ENCODE measurements at regions not wholly inside any gene's neighbourhood (a gene's known extent, or its start where the extent isn't known, plus 50 kb on each side); places are given as distances from the start of the nearest gene placed in this dataset.
"Not testable (repeated sequence)": the region's sequence is repeated elsewhere in the genome, so short reads cannot be mapped to it uniquely, and the experiment has no call there.

GRCh38 chr2:16101196-16101595, 160.8 kb downstream of the MYCN start:
- no peak for ATAC-seq (ENCODE audit: insufficient read depth, low FRiP score)
- Histone ChIP-seq H3K27me3 (ENCODE audit: control insufficient read depth in 3 of 3, insufficient read depth in 3 of 3, low read length in 2 of 3) (no peaks in the 10 kb centered on the region), H3K9me3 (ENCODE audit: control insufficient read depth in 4 of 4, insufficient read depth in 3 of 4, low read length in 3 of 4) (no peaks in the 10 kb centered on the region), H3K36me3 (ENCODE audit: control insufficient read depth in 4 of 4, insufficient read depth in 4 of 4, low read length in 4 of 4) (no peaks in the 10 kb centered on the region), H3K4me1 (ENCODE audit: control insufficient read depth in 5 of 5, insufficient read depth in 5 of 5, low read length in 5 of 5) (peaks cover 0 to 13% (median 0%) of the 10 kb centered on the region in 5 donors), H3K27ac (ENCODE audit: low read depth in 1 of 2, low read length in 1 of 2) (no peak overlapping the region), H3K9ac (ENCODE audit: insufficient read depth in 1 of 2, low read length in 2 of 2) (no peak overlapping the region), H3K4me3 (no peak overlapping the region)
- no peak for TF ChIP-seq CTCF (IDR thresholded peaks at IDR 0.05; ENCODE audit: control extremely low read depth, extremely low read depth)
- no peak for DNase-seq
- 73 to 82% methylated on average over 3 of the region's 3 CpGs for WGBS, 2 donors

GRCh38 chr2:16100006-16100405, 159.7 kb downstream of the MYCN start:
- DNase-seq, result no peak
- no peak for TF ChIP-seq CTCF (IDR thresholded peaks at IDR 0.05; ENCODE audit: control extremely low read depth, extremely low read depth)
- Histone ChIP-seq H3K4me1 (ENCODE audit: control insufficient read depth in 5 of 5, insufficient read depth in 5 of 5, low read length in 5 of 5) (peaks cover 0 to 5% (median 0%) of the 10 kb centered on the region in 5 donors), H3K27ac (ENCODE audit: low read depth in 1 of 2, low read length in 1 of 2) (no peak overlapping the region), H3K9me3 (ENCODE audit: control insufficient read depth in 4 of 4, insufficient read depth in 3 of 4, low read length in 3 of 4) (no peaks in the 10 kb centered on the region), H3K9ac (ENCODE audit: insufficient read depth in 1 of 2, low read length in 2 of 2) (no peak overlapping the region), H3K36me3 (ENCODE audit: control insufficient read depth in 4 of 4, insufficient read depth in 4 of 4, low read length in 4 of 4) (no peaks in the 10 kb centered on the region), H3K27me3 (ENCODE audit: control insufficient read depth in 3 of 3, insufficient read depth in 3 of 3, low read length in 2 of 3) (no peaks in the 10 kb centered on the region), H3K4me3 (no peak overlapping the region)
- no peak for ATAC-seq (ENCODE audit: insufficient read depth, low FRiP score)
- 94% methylated on average over 1 of the region's 1 CpG for WGBS, 2 donors

GRCh38 chr2:16099326-16099725, 159.0 kb downstream of the MYCN start:
- no peak for ATAC-seq (ENCODE audit: insufficient read depth, low FRiP score)
- no peaks in the 10 kb centered on the region for H3K36me3 ChIP-seq (ENCODE audit: control insufficient read depth in 4 of 4, insufficient read depth in 4 of 4, low read length in 4 of 4)
- peaks cover 0 to 5% (median 0%) of the 10 kb centered on the region in 5 donors for H3K4me1 ChIP-seq (ENCODE audit: control insufficient read depth in 5 of 5, insufficient read depth in 5 of 5, low read length in 5 of 5)
- WGBS, 2 donors, result 93 to 100% methylated on average over 2 of the region's 2 CpGs
- no peak overlapping the region for H3K4me3 ChIP-seq
- H3K27ac ChIP-seq (ENCODE audit: low read depth in 1 of 2, low read length in 1 of 2), result no peak overlapping the region
- no peaks in the 10 kb centered on the region for H3K27me3 ChIP-seq (ENCODE audit: control insufficient read depth in 3 of 3, insufficient read depth in 3 of 3, low read length in 2 of 3)
- H3K9ac ChIP-seq (ENCODE audit: insufficient read depth in 1 of 2, low read length in 2 of 2), result no peak overlapping the region
- no peaks in the 10 kb centered on the region for H3K9me3 ChIP-seq (ENCODE audit: control insufficient read depth in 4 of 4, insufficient read depth in 3 of 4, low read length in 3 of 4)
- no peak for TF ChIP-seq CTCF (IDR thresholded peaks at IDR 0.05; ENCODE audit: control extremely low read depth, extremely low read depth)
- no peak for DNase-seq

GRCh38 chr2:16096962-16097361, 156.6 kb downstream of the MYCN start:
- no peak overlapping the region for H3K9ac ChIP-seq (ENCODE audit: insufficient read depth in 1 of 2, low read length in 2 of 2)
- H3K9me3 ChIP-seq (ENCODE audit: control insufficient read depth in 4 of 4, insufficient read depth in 3 of 4, low read length in 3 of 4), result no peaks in the 10 kb centered on the region
- no peak overlapping the region for H3K4me3 ChIP-seq
- H3K27me3 ChIP-seq (ENCODE audit: control insufficient read depth in 3 of 3, insufficient read depth in 3 of 3, low read length in 2 of 3), result no peaks in the 10 kb centered on the region
- 55 to 69% methylated on average over 4 of the region's 4 CpGs for WGBS, 2 donors
- ATAC-seq (ENCODE audit: insufficient read depth, low FRiP score), result no peak
- H3K36me3 ChIP-seq (ENCODE audit: control insufficient read depth in 4 of 4, insufficient read depth in 4 of 4, low read length in 4 of 4), result no peaks in the 10 kb centered on the region
- H3K27ac ChIP-seq (ENCODE audit: low read depth in 1 of 2, low read length in 1 of 2), result no peak overlapping the region
- no peak for TF ChIP-seq CTCF (IDR thresholded peaks at IDR 0.05; ENCODE audit: control extremely low read depth, extremely low read depth)
- DNase-seq, result peak in 1 of 3 donors; percentile 38
- H3K4me1 ChIP-seq (ENCODE audit: control insufficient read depth in 5 of 5, insufficient read depth in 5 of 5, low read length in 5 of 5), result peaks cover 0 to 4% (median 0%) of the 10 kb centered on the region in 5 donors

GRCh38 chr2:16095483-16095882, 155.1 kb downstream of the MYCN start:
- DNase-seq; ATAC-seq (ENCODE audit: insufficient read depth, low FRiP score); H3K4me3 ChIP-seq; H3K9ac ChIP-seq (ENCODE audit: insufficient read depth in 1 of 2, low read length in 2 of 2); H3K4me1 ChIP-seq (ENCODE audit: control insufficient read depth in 5 of 5, insufficient read depth in 5 of 5, low read length in 5 of 5); H3K9me3 ChIP-seq (ENCODE audit: control insufficient read depth in 4 of 4, insufficient read depth in 3 of 4, low read length in 3 of 4); H3K27ac ChIP-seq (ENCODE audit: low read depth in 1 of 2, low read length in 1 of 2); H3K36me3 ChIP-seq (ENCODE audit: control insufficient read depth in 4 of 4, insufficient read depth in 4 of 4, low read length in 4 of 4); H3K27me3 ChIP-seq (ENCODE audit: control insufficient read depth in 3 of 3, insufficient read depth in 3 of 3, low read length in 2 of 3): not testable (repeated sequence)
- 38 to 96% methylated on average over 1 of the region's 1 CpG for WGBS, 2 donors
